ENCODE measurements at regions not wholly inside any gene's neighbourhood (a gene's known extent, or its start where the extent isn't known, plus 50 kb on each side); places are given as distances from the start of the nearest gene placed in this dataset.
A peak's percentile ranks its signal among the peaks of the same experiment; 100 is the strongest.

GRCh38 chr1:8121261-8122159 is 95.4 kb upstream of the ERRFI1 start:
- TF ChIP-seq, protein P1, sequence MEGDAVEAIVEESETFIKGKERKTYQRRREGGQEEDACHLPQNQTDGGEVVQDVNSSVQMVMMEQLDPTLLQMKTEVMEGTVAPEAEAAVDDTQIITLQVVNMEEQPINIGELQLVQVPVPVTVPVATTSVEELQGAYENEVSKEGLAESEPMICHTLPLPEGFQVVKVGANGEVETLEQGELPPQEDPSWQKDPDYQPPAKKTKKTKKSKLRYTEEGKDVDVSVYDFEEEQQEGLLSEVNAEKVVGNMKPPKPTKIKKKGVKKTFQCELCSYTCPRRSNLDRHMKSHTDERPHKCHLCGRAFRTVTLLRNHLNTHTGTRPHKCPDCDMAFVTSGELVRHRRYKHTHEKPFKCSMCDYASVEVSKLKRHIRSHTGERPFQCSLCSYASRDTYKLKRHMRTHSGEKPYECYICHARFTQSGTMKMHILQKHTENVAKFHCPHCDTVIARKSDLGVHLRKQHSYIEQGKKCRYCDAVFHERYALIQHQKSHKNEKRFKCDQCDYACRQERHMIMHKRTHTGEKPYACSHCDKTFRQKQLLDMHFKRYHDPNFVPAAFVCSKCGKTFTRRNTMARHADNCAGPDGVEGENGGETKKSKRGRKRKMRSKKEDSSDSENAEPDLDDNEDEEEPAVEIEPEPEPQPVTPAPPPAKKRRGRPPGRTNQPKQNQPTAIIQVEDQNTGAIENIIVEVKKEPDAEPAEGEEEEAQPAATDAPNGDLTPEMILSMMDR (IDR thresholded peaks at IDR 0.05), result no peak
- peak; percentile 100 for TF ChIP-seq POLR2AphosphoS5 (IDR thresholded peaks at IDR 0.05)
